Gastrocnemius medialis (tissue), 4 donors: ENCODE measurements at regions not wholly inside any gene's neighbourhood (a gene's known extent, or its start where the extent isn't known, plus 50 kb on each side); places are given as distances from the start of the nearest gene placed in this dataset.

Source experiments
- POLR2A ChIP-seq, 2 donors: fragments of 450-650 bp; IDR thresholded peaks; one replicate each; pipeline ENCODE4 v1.6.1; 2017; ENCODE audit warnings: antibody characterized with exemption in 2 of 2, mild to moderate bottlenecking in 2 of 2, moderate library complexity in 2 of 2
- TF ChIP-seq, protein P1 (sequence below), 5 experiments: fragments of 450-650 bp in 3 of 5; fragments of 200-600 bp in 2 of 5; sonication (generic) in 2 of 5; IDR thresholded peaks in 4 of 5; conservative IDR thresholded peaks in 1 of 5; 1 replicate in 4 of 5; 2 replicates in 1 of 5; pipeline ENCODE4 v1.5.1; 2016 to 2019; ENCODE audit warnings: antibody characterized with exemption in 5 of 5, mild to moderate bottlenecking in 3 of 5, moderate library complexity in 3 of 5

DNA sequence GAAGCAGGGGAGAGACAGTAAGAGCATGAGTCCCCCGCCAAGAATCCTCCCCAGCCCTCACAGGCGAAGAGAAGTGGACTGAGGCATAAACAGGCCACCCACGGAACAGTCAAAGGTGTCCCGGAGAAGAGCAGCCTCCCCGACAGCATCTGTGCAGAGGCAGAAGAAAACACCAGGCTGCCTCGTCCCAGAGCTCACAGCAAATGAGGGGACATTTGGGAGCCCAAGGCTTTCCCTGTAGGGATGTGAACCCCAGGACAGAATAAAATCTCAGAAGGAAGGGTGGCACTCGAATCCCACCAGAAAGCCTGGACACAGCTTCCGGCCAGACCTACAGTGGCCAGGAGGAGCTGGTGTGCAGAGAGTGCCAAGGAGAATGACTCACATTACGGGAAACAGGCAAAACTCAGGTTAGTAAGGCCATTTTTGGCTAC, 90.4 kb downstream of the DLL1 start:
- TF ChIP-seq, protein P1, sequence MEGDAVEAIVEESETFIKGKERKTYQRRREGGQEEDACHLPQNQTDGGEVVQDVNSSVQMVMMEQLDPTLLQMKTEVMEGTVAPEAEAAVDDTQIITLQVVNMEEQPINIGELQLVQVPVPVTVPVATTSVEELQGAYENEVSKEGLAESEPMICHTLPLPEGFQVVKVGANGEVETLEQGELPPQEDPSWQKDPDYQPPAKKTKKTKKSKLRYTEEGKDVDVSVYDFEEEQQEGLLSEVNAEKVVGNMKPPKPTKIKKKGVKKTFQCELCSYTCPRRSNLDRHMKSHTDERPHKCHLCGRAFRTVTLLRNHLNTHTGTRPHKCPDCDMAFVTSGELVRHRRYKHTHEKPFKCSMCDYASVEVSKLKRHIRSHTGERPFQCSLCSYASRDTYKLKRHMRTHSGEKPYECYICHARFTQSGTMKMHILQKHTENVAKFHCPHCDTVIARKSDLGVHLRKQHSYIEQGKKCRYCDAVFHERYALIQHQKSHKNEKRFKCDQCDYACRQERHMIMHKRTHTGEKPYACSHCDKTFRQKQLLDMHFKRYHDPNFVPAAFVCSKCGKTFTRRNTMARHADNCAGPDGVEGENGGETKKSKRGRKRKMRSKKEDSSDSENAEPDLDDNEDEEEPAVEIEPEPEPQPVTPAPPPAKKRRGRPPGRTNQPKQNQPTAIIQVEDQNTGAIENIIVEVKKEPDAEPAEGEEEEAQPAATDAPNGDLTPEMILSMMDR (IDR thresholded peaks at IDR 0.05 in 4 of 5, conservative IDR thresholded peaks at IDR 0.05 in 1 of 5): no peak
- no peak for TF ChIP-seq POLR2A (IDR thresholded peaks at IDR 0.05)
